ENCODE measurements at regions not wholly inside any gene's neighbourhood (a gene's known extent, or its start where the extent isn't known, plus 50 kb on each side); places are given as distances from the start of the nearest gene placed in this dataset.
A peak's percentile ranks its signal among the peaks of the same experiment; 100 is the strongest.

GRCh38 chr4:114472269-114473032, 126.2 kb upstream of the UGT8 start:
- no peak for DNase-seq

GRCh38 chr4:114474188-114474800, 124.3 kb upstream of the UGT8 start:
- DNase-seq = no peak

DNA sequence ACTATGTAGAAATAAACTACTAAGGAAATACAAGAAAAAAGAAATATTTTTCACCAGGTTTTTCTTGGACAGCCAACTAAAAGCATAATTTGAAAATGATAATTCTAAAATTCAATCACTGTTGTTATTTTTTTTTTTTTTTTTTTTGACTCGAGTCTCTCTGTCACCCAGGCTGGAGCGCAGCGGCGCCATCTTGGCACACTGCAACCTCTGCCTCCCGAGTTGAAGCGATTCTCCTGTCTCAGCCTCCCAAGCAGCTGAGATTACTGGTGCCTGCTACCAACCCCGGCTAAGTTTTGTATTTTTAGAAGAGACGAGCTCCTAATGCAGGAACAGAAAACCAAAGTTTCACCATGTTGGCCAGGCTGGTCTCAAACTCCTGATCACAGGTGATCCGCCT, 122.3 kb upstream of the UGT8 start:
- no peak for DNase-seq

DNA sequence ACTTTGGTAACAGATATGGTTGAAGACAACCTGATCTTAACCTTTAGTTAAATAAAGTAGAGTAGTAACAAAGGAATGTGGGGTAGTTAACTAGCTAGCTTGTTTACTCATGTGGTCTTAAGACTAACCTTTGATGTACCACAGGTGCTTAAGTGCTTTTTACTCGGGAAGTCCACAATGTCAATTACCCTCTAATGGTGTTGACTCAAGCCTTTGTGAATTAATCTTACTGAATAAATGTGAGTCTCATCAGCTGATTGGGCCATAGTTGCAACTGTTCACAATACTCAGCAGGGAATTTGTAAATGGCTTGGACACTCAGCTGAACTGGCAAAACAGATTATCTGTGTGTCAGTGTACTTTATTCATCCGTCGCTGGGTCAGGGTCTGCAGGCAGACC, 119.0 kb upstream of the UGT8 start:
- no peak for DNase-seq

GRCh38 chr4:114481856-114482255, 116.8 kb upstream of the UGT8 start:
- DNase-seq = no peak

DNA sequence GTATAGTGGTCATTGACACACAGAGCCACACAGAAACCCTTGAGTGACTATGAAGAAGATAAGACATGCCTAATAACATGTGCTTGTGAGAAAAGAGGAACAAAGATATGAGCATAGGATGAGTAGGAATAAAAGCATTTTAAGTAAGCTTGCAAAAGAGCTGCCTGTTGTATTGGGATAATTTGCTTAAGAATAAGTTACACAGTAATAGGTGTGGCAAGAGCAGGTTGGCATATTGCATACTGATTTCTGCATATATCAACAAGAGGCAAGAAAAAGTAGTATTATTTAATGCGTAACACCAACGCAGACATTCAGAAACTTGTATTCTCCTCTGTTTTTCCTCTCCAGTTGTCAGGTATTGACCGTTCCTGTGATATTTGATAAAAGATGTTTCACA, 111.5 kb upstream of the UGT8 start:
- DNase-seq = no peak

DNA sequence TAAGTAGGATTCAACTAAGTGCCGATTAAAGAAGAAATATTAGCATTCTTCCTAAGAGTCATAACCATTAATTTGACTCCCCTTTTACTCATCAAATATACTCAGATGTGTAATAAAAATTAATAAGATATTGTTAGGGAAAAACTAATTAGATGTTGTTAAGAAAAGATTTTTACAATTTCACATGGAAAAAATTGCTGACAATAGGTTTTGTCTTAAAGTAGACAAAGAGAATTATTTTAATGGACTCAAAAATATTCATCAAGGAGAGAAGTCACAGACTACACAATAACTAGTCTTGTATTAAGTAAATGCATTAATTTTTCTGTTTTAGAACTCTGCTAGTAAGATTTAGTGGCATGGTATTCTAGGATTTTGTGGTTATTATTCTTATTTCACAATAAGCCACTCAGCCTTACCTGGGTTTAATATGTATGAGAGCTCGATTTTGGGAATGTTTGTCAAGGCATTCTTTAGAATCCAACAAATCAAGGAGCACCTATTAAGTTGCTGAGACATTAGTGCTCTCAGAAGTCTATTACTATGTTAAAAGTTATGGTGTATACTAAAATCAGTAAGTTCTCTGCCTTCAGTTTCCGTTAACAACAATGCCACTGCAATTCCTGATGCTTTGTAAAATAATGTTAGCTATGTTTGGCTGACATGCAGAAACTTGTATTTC, 110.2 kb upstream of the UGT8 start:
- DNase-seq = no peak

- DNase-seq = no peak
Measured at GRCh38 chr4:114494246-114494803, 104.3 kb upstream of the UGT8 start.

- peak; percentile 53 to 76 for DNase-seq
Measured at GRCh38 chr4:114495471-114495928, 103.1 kb upstream of the UGT8 start.

DNA sequence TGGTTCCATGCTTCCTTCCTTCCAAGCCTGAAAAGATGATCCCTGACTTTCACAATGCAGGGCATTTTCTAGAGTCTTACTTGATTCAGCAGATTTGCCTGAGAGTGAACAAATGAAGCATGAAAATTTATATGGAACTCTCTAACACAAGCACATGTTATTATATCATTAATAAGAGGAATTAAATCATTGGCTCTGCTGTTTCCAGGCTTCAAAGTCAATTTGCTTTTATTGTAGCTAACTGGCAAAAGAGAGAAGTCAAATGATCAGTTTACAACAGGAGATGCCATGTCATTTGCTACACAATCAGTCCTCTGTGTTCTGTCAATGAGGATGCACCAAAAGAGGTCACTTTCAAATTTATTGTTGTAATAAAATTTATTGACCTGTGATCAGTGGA, 101.5 kb upstream of the UGT8 start:
- no peak for DNase-seq

GRCh38 chr4:114509340-114509739, 89.3 kb upstream of the UGT8 start:
- DNase-seq = no peak

DNA sequence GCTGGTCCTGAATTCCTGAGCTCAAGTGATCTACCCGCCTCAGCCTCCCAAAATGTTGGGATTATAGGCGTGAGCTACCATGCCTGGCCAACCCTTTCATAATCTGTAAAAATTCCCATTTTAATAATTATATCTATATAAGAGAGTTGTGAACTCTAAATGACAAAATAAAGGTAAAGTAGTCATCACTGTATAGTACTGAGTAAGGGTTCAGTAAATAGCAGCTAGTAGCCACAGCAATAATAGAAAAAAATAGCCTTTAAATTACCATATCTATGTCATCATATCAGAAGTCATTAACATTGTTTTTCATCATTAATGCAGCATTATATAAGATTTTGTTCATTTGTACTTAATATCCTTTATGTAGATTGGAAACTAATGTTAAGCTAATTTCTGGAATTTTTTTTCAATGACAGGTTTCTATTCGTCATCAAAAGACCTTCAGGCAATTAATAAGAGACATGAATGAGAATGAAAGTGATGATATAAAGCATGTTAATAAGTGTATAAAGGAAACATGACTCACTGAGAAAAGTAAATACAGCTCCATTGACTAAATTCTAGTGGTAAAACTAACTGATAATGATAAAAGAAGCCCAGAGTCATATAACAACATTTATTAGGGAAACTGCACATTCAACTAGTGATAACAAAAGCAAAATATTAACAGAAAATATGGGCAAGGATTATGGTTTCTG, 85.9 kb upstream of the UGT8 start:
- no peak for DNase-seq

GRCh38 chr4:114519368-114519767, 79.2 kb upstream of the UGT8 start:
- no peak for DNase-seq

GRCh38 chr4:114527170-114527569, 71.4 kb upstream of the UGT8 start:
- DNase-seq = no peak

DNA sequence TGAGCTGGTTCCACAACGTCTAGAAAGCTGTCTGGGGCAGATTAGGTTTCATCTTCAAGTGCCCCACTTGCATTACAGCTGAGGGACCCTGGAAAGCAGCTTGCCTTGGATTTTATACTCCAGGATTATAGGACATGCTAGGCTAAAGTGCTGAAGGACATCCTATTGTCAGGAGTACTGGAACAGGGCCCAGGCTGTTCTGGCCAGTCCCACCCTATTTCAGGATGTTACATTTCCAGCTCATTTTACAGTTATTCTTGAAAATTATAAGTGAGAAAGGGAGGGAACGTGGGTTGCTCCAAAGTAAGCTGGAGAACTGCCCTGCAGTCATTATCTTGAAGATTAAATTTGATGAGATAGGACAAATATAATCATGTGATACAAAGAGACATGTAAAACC, 71.0 kb upstream of the UGT8 start:
- no peak for DNase-seq

DNA sequence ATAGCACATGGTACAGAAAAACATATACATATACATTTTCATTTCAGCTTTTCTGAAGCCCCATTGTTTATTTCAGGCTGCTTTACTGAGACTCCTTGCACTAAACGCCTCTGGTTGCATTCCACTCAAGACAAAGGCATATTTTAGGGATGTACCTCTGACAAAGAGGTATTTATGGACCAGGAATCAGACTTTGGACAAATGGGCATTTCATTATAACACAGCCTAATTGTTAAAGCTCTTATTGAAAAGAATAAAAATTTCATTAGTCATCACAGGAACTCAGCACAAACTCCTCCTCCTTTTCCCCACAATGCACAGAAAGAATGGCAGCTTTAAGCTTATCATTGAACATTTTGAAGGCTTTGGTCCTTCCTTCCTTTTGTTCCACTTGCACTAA, 62.9 kb upstream of the UGT8 start:
- DNase-seq = no peak

DNA sequence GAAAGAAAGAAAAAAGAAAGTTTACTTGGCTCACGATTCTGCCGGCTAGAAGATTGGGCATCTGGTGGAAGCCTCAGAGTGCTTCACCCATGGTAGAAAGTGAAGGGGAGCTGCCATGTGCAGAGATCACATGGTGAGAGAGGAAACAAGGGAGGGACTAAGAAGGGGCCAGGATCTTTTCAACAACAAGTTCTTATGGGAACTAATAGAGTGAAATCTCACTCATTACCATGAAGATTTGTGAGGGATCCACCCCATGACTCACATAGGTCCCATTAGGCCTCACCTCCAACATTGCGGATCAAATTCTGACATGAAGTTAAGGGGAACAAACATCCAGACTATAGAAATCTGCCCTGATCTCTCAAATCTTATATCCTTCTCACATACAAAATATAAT, 61.3 kb upstream of the UGT8 start:
- DNase-seq = no peak

- no peak for DNase-seq
Measured at GRCh38 chr4:114538012-114538617, 60.5 kb upstream of the UGT8 start.

DNA sequence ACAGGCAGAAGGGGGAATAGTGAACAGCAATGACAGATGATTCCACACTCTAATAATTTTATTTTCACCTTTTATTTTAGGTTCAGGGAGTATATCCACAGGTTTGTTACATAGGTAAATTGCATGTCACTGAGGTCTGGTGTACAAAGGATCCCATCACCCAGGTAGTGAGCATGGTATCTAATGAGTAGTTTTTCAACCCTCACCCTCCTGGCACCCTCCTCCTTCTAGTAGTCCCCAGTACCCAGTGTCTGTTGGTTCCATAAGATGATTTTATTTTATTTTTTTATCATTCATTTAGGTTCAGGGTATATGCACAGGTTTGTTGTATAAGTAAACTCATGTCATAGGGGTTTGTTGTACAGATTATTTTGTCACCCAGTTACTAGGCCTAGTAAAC, 58.6 kb upstream of the UGT8 start:
- DNase-seq = no peak

DNA sequence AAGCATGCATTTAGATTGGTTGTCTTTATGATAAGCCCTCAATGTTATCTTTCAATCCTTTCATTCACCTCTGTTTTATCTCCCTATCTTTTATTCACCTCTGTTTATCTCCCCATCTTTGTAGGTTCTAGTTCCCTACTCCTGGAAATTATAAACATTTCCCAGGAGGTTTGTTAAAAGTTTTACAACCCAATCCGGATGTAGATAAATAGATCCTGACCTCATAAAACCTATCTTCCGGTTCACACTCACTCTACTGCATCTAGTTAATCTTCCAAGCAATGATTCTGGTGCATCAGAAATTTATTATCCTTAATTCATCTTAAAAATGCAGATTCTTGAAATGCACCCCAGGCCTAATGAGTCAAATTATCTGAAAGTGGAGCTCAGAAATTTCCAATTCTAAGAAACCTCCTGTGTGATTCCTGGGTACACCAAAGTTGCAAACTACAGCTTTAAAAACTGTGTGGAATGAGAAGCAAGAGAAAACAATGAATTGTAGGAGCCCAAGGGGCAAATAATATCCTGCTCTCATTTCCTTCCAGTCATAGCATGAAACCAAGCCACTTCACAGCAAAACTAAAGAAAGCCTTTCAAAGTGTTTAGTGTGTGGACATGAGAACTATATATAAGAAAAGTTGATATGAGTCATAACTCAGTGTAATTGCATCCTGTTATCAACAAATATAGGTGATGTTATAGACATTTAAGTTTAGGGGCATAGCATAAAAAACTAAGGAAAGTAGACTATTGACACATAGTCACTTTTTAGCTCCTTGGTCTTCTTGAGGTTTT, 51.1 kb upstream of the UGT8 start:
- DNase-seq = no peak

Measured in NCI-H526 (cell line).